ENCODE measurements at regions not wholly inside any gene's neighbourhood (a gene's known extent, or its start where the extent isn't known, plus 50 kb on each side); places are given as distances from the start of the nearest gene placed in this dataset.

GRCh38 chr2:122999821-123000220, 1025.3 kb upstream of the CNTNAP5 start:
- TF ChIP-seq CTCF (conservative IDR thresholded peaks at IDR 0.05): no peak
- H3K27ac ChIP-seq: no peak overlapping the region

- TF ChIP-seq CTCF (conservative IDR thresholded peaks at IDR 0.05): no peak
- H3K27ac ChIP-seq: no peak overlapping the region
These were observed 1022.3 kb upstream of the CNTNAP5 start for GRCh38 chr2:123002660-123003248.

DNA sequence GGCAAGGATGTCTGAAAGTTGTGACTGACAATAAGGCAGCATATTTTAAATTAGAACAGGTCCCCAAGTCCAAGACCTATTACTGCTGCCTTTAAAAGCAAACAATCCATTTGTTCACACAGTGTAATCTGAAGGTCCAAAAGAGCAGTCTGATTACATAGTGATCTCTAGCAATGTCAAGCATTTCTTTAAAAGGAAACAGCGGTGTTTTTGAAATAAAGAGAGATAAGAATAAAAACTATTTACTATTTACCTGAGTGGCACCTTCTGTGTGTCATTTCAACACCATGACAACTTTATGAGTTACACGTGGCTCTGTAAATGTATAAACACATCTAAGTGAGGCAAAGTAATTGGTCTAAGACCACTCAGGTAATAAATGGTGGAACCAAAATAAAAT, 1009.9 kb upstream of the CNTNAP5 start:
- no peak for TF ChIP-seq CTCF (conservative IDR thresholded peaks at IDR 0.05)
- no peak overlapping the region for H3K27ac ChIP-seq

DNA sequence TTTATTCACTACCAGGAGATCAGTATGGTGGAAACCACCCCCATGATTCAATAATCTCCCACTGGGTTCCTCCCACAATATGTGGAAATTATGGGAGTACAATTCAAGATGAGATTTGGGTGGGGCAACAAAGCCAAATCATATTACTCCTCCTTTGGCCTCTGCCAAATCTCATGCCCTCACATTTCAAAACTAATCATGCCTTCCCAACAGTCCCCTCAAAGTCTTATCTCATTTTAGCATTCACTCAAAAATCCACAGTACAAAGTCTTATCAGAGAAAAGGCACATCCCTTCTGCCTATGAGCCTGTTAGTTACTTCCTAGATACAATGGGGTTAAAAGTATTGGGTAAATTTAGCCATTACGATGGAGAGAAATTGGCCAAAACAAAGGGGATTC, 989.5 kb upstream of the CNTNAP5 start:
- H3K27ac ChIP-seq: no peak overlapping the region

GRCh38 chr2:123036300-123036699, 988.8 kb upstream of the CNTNAP5 start:
- no peak overlapping the region for H3K27ac ChIP-seq
- no peak for TF ChIP-seq CTCF (conservative IDR thresholded peaks at IDR 0.05)

More for the DNA sequence above, 989.5 kb upstream of the CNTNAP5 start:
- TF ChIP-seq CTCF (conservative IDR thresholded peaks at IDR 0.05): no peak

DNA sequence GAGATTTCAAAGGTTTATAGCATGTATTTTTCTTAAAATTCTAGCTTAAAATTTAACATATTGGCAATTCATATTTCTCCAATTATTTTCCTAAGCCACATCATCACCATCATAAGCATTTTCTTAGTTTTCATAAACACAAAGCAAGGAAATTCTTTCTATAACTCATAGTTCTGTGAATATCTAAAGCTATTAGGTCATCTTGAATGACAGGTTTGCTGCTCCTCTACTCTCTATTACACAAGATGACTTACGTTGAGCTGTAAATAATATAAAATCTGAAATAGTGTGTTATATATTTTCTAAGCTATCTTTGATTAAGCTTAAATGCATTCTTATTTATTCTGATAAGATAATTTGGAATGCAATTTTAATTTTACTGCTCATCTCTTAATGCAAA, 984.6 kb upstream of the CNTNAP5 start:
- H3K27ac ChIP-seq: no peak overlapping the region
- no peak for TF ChIP-seq CTCF (conservative IDR thresholded peaks at IDR 0.05)

- no peak overlapping the region for H3K27ac ChIP-seq
- TF ChIP-seq CTCF (conservative IDR thresholded peaks at IDR 0.05): no peak
These were observed 981.6 kb upstream of the CNTNAP5 start for GRCh38 chr2:123043458-123043857.

Measured in VCaP (cell line).